ENCODE measurements at regions not wholly inside any gene's neighbourhood (a gene's known extent, or its start where the extent isn't known, plus 50 kb on each side); places are given as distances from the start of the nearest gene placed in this dataset.

GRCh38 chr2:236939271-236939670 lies 146.4 kb upstream of the COPS8 start:
- no peak for TF ChIP-seq CTCF (conservative IDR thresholded peaks at IDR 0.05)
- no peak for TF ChIP-seq EZH2 (IDR thresholded peaks at IDR 0.05; ENCODE audit: low read depth)
